ENCODE measurements at regions not wholly inside any gene's neighbourhood (a gene's known extent, or its start where the extent isn't known, plus 50 kb on each side); places are given as distances from the start of the nearest gene placed in this dataset.

DNA sequence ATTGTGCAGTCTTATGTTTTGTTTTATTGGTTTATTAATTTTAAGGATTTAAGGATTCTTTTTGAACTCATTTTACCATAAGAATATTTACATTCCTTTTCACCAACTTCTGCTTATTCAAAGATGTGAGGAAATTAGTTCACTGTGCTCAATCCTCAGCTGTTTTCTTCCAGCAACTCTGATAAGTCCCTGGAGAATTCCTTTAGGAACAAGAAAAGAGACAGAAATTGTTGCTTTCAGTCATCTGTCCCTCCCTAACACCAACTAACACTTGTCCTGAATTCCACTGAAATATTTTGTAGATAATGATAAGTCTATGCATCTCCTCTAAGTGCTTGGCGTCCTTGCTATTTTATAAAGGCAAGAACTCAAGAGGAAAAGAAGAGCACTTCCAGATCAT lies 334.8 kb upstream of the MARCKS start:
- TF ChIP-seq CTCF (IDR thresholded peaks at IDR 0.05; ENCODE audit: low read depth, low read length, missing input control) (no peak), EGR1 (IDR thresholded peaks at IDR 0.05; ENCODE audit: low read depth in 2 of 2) (no peak), YY1 (IDR thresholded peaks at IDR 0.05) (no peak)
- Histone ChIP-seq H3K9ac (ENCODE audit: low read depth in 1 of 2, low read length in 2 of 2) (no peak overlapping the region), H3K9me3 (ENCODE audit: control insufficient read depth in 4 of 4, low read length in 3 of 4) (no peaks in the 10 kb centered on the region), H3K27me3 (ENCODE audit: control insufficient read depth in 4 of 4, insufficient read depth in 4 of 4, low read length in 3 of 4) (no peaks in the 10 kb centered on the region), H3K4me1 (ENCODE audit: control insufficient read depth in 4 of 4, insufficient read depth in 4 of 4, low read length in 3 of 4) (no peaks in the 10 kb centered on the region), H3K36me3 (ENCODE audit: control insufficient read depth in 4 of 4, insufficient read depth in 3 of 4, low read depth in 1 of 4, low read length in 3 of 4) (no peaks in the 10 kb centered on the region), H3K27ac (ENCODE audit: low read depth in 1 of 2, low read length in 2 of 2) (no peak overlapping the region), H3K4me3 (ENCODE audit: low read depth in 1 of 3, low read length in 3 of 3) (no peak overlapping the region)
- DNase-seq (ENCODE audit: low spot score) = no peak
- whole genome bisulfite sequencing = 90% methylated on average over 1 of the region's 1 CpG

- H3K27me3 ChIP-seq (ENCODE audit: control insufficient read depth in 4 of 4, insufficient read depth in 4 of 4, low read length in 3 of 4) = no peaks in the 10 kb centered on the region
- no peak overlapping the region for H3K27ac ChIP-seq (ENCODE audit: low read depth in 1 of 2, low read length in 2 of 2)
- H3K9me3 ChIP-seq (ENCODE audit: control insufficient read depth in 4 of 4, low read length in 3 of 4) = no peaks in the 10 kb centered on the region
- H3K4me1 ChIP-seq (ENCODE audit: control insufficient read depth in 4 of 4, insufficient read depth in 4 of 4, low read length in 3 of 4) = no peaks in the 10 kb centered on the region
- H3K9ac ChIP-seq (ENCODE audit: low read depth in 1 of 2, low read length in 2 of 2) = no peak overlapping the region
- H3K36me3 ChIP-seq (ENCODE audit: control insufficient read depth in 4 of 4, insufficient read depth in 3 of 4, low read depth in 1 of 4, low read length in 3 of 4) = no peaks in the 10 kb centered on the region
- TF ChIP-seq NR2F2 (IDR thresholded peaks at IDR 0.05) = no peak
- TF ChIP-seq RAD21 (IDR thresholded peaks at IDR 0.05) = no peak
- TF ChIP-seq ZBTB33 (IDR thresholded peaks at IDR 0.05) = no peak
- no peak for TF ChIP-seq JUND (IDR thresholded peaks at IDR 0.05)
- TF ChIP-seq, protein P1, sequence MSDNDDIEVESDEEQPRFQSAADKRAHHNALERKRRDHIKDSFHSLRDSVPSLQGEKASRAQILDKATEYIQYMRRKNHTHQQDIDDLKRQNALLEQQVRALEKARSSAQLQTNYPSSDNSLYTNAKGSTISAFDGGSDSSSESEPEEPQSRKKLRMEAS (IDR thresholded peaks at IDR 0.05) = no peak
- no peak for TF ChIP-seq SP1 (IDR thresholded peaks at IDR 0.05)
- TF ChIP-seq HNF4A (conservative IDR thresholded peaks at IDR 0.05) = no peak
- TF ChIP-seq GABPA (IDR thresholded peaks at IDR 0.05 in 1 of 2, conservative IDR thresholded peaks at IDR 0.05 in 1 of 2) = no peak
- TF ChIP-seq FOXA1 (IDR thresholded peaks at IDR 0.05) = no peak
- no peak for TF ChIP-seq YY1 (IDR thresholded peaks at IDR 0.05)
- TF ChIP-seq ATF3 (IDR thresholded peaks at IDR 0.05) = no peak
- TF ChIP-seq FOXA2 (IDR thresholded peaks at IDR 0.05) = no peak
- TF ChIP-seq HNF4G (IDR thresholded peaks at IDR 0.05) = no peak
- no peak for TF ChIP-seq TAF1 (conservative IDR thresholded peaks at IDR 0.05)
- TF ChIP-seq EGR1 (IDR thresholded peaks at IDR 0.05; ENCODE audit: low read depth in 2 of 2) = no peak
- TF ChIP-seq RXRA (IDR thresholded peaks at IDR 0.05) = no peak
- no peak for TF ChIP-seq CTCF (IDR thresholded peaks at IDR 0.05; ENCODE audit: low read depth, low read length, missing input control)
- TF ChIP-seq REST (IDR thresholded peaks at IDR 0.05) = no peak
- no peak overlapping the region for H3K4me3 ChIP-seq (ENCODE audit: low read depth in 1 of 3, low read length in 3 of 3)
- 60% methylated on average over 1 of the region's 1 CpG for WGBS
- DNase-seq (ENCODE audit: low spot score) = no peak
These were observed 332.3 kb upstream of the MARCKS start for GRCh38 chr6:113524826-113525225.
